Right lobe of liver (tissue), 4 donors: ENCODE measurements at regions not wholly inside any gene's neighbourhood (a gene's known extent, or its start where the extent isn't known, plus 50 kb on each side); places are given as distances from the start of the nearest gene placed in this dataset.

Source experiments
- CTCF ChIP-seq, 4 donors: fragments of 200-600 bp in 3 of 4; fragments of 450-650 bp in 1 of 4; IDR thresholded peaks; one replicate each; pipeline versions ENCODE4 v1.5.1 to v1.8.0; 2016 to 2022; ENCODE audit warnings: antibody characterized with exemption in 4 of 4, mild to moderate bottlenecking in 2 of 4
- POLR2A ChIP-seq: fragments of 450-650 bp; IDR thresholded peaks from one replicate; pipeline ENCODE4 v1.6.1; 2017; ENCODE audit warnings: antibody characterized with exemption, mild to moderate bottlenecking
- donor health status: DM: no; HTN: no; CAD: no.
- donor health status: DM: no; HTN: no; CAD: no.
- donor health status: DM: no; HTN: yes; CAD: no.

- TF ChIP-seq CTCF (IDR thresholded peaks at IDR 0.05) (no peak), POLR2A (no peak)
Observed at GRCh38 chr21:16311229-16311628, 581.4 kb downstream of the USP25 start.
